ENCODE measurements at regions not wholly inside any gene's neighbourhood (a gene's known extent, or its start where the extent isn't known, plus 50 kb on each side); places are given as distances from the start of the nearest gene placed in this dataset.

DNA sequence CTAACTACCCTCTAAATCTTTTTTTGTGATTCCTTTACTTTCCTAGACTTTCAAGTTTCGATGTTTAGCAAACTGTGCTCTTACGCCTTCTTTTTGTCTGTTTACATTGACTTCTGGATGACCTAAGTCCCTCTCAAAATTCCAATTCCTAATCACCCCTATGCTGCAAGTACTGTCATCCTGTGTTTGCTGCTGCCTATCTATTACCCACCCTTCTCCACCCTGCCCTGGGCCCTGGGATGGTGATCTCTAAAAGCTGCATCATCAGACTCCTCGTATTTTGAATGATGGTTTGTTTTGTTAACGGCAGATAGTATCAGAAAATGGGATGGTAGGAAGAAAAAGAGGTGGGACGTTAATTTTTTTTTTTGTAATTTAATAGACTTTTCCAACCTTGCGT, 272.1 kb downstream of the DIO2 start:
- TF ChIP-seq, protein P1, sequence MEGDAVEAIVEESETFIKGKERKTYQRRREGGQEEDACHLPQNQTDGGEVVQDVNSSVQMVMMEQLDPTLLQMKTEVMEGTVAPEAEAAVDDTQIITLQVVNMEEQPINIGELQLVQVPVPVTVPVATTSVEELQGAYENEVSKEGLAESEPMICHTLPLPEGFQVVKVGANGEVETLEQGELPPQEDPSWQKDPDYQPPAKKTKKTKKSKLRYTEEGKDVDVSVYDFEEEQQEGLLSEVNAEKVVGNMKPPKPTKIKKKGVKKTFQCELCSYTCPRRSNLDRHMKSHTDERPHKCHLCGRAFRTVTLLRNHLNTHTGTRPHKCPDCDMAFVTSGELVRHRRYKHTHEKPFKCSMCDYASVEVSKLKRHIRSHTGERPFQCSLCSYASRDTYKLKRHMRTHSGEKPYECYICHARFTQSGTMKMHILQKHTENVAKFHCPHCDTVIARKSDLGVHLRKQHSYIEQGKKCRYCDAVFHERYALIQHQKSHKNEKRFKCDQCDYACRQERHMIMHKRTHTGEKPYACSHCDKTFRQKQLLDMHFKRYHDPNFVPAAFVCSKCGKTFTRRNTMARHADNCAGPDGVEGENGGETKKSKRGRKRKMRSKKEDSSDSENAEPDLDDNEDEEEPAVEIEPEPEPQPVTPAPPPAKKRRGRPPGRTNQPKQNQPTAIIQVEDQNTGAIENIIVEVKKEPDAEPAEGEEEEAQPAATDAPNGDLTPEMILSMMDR (IDR thresholded peaks at IDR 0.05), result no peak
- no peak for TF ChIP-seq POLR2AphosphoS5 (IDR thresholded peaks at IDR 0.05)
- TF ChIP-seq POLR2A (IDR thresholded peaks at IDR 0.05), result no peak
